Fibroblast of skin of back (primary cell): ENCODE measurements at regions not wholly inside any gene's neighbourhood (a gene's known extent, or its start where the extent isn't known, plus 50 kb on each side); places are given as distances from the start of the nearest gene placed in this dataset.
"Not testable (repeated sequence)": the region's sequence is repeated elsewhere in the genome, so short reads cannot be mapped to it uniquely, and the experiment has no call there.

ENCODE experiments used
- DNase-seq: peaks from one replicate; pipeline ENCODE4 v3.0.0-alpha.2; 2013

GRCh38 chr2:231644426-231644825 lies 51.8 kb downstream of the TEX44 start:
- no peak for DNase-seq

DNA sequence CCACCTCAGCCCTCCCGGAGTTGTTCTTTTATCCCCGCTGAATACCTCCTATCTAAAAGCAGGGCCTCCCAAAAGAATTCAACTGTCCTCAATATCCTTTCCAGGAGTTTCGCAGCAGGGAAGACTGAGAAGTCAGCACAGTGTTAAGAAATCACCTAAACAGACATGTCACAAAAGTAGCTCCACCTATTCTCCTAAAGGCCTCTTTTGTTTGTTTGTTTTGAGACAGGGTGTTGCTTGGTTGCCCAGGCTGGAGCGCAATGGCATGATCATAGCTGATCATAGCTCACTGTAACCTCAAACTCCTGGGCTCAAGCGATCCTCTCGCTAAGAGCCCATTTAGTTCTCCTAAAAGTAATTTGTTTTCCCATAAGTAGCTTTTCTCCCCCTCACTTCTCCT lies 53.8 kb downstream of the TEX44 start:
- no peak for DNase-seq

GRCh38 chr2:231648579-231649174 lies 56.0 kb downstream of the TEX44 start:
- DNase-seq: peak; percentile 59

DNA sequence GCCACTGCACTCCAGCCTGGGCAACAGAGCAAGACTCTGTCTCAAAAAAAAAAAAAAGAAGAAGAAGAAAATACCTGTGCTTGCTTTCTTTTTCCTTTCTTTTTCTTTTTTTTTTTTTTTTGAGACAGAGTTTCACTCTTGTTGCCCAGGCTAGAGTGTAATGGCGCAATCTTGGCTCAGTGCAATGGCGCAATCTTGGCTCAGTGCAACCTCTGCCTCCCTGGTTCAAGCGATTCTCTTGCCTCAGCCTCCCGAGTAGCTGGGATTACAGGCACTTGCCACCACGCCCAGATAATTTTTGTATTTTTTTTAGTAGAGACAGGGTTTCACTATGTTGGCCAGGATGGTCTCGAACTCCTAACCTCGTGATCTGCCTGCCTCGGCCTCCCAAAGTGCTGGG lies 56.8 kb upstream of the PTMA start:
- not testable (repeated sequence) for DNase-seq

DNA sequence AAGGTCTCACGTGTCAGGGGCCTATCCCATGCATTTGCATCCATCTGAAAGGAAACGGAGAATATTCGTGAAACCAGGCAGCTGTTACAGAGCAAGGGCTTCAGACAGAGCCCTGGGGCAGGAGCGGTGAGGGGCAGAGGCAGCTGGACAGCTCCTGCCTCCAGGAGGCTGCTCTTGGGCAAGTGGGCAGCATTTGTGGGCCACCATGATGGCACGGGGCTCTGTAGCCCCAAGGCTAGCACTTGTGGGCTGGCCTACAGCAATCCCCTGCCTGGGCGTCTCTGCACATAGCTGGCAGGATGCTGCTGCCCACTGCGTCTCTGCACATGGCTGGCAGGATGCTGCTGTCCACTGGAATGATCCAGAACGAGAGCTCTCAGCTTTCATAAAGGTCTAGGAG lies 52.8 kb upstream of the PTMA start:
- DNase-seq: no peak

GRCh38 chr2:231655894-231656293 lies 52.4 kb upstream of the PTMA start:
- DNase-seq: no peak
